K562 (cell line): ENCODE measurements at regions not wholly inside any gene's neighbourhood (a gene's known extent, or its start where the extent isn't known, plus 50 kb on each side); places are given as distances from the start of the nearest gene placed in this dataset.
A peak's percentile ranks its signal among the peaks of the same experiment; 100 is the strongest.

ENCODE experiments used
- ASH1L ChIP-seq: fragments of 450-650 bp; IDR thresholded peaks from 2 replicates; pipeline ENCODE4 v1.6.1; 2018; ENCODE audit warnings: borderline replicate concordance, mild to moderate bottlenecking, low read depth; ENCODE audit not compliant: partially characterized antibody
- BDP1 ChIP-seq: IDR thresholded peaks from 3 replicates; pipeline ENCODE4 v1.6.1; 2011; ENCODE audit not compliant: insufficient read length, insufficient read depth
- CCAR2 ChIP-seq: fragments of 200-400 bp; formaldehyde crosslinking; IDR thresholded peaks from 2 replicates; pipeline ENCODE4 v1.6.1; 2017; ENCODE audit warnings: mild to moderate bottlenecking, low read depth, low read length
- CREB1 ChIP-seq, 2 experiments: sonication (generic) in 1 of 2; formaldehyde crosslinking in 1 of 2; IDR thresholded peaks; 2 replicates each; pipeline versions ENCODE4 v1.6.1 to v1.8.0; 2012 to 2022; ENCODE audit warnings: inconsistent platforms in 1 of 2, mild to moderate bottlenecking in 1 of 2, missing genetic modification reagents in 1 of 2, moderate library complexity in 1 of 2
- ESRRA ChIP-seq: fragments of 450-650 bp; IDR thresholded peaks from 2 replicates; pipeline ENCODE4 v1.6.1; 2014; ENCODE audit warnings: low read depth, mild to moderate bottlenecking, moderate library complexity, borderline replicate concordance
- ETS1 ChIP-seq: conservative IDR thresholded peaks from 2 replicates; pipeline ENCODE4 v1.6.1; 2011; ENCODE audit warnings: low read depth, mild to moderate bottlenecking, low read length; ENCODE audit not compliant: control insufficient read depth
- HMGN3 ChIP-seq: IDR thresholded peaks from 2 replicates; pipeline ENCODE4 v1.6.1; 2011; ENCODE audit warnings: borderline replicate concordance, low read depth, mild to moderate bottlenecking, mixed read lengths, low read length; ENCODE audit not compliant: insufficient read length; ENCODE audit errors: extremely low read depth
- MAFK ChIP-seq: IDR thresholded peaks from 2 replicates; pipeline ENCODE4 v1.6.1; 2011; ENCODE audit warnings: low read length, improper control_type of control experiment
- NELFE ChIP-seq: IDR thresholded peaks from 2 replicates; pipeline ENCODE4 v1.6.1; 2011; ENCODE audit warnings: mild to moderate bottlenecking; ENCODE audit not compliant: insufficient read depth, insufficient read length
- OTX1 ChIP-seq: fragments of 450-650 bp; formaldehyde crosslinking; IDR thresholded peaks from 2 replicates; pipeline ENCODE4 v1.4.0; 2022; ENCODE audit warnings: mild to moderate bottlenecking
- PBX2 ChIP-seq, 2 experiments: IDR thresholded peaks in 1 of 2; conservative IDR thresholded peaks in 1 of 2; 2 replicates each; pipeline ENCODE4 v1.6.1; 2016; ENCODE audit warnings: low read depth in 2 of 2, mild to moderate bottlenecking in 1 of 2, missing compliant biosample characterization in 1 of 2, missing genetic modification characterization in 1 of 2, moderate library complexity in 1 of 2
- PCBP1 ChIP-seq: fragments of 200-400 bp; formaldehyde crosslinking; IDR thresholded peaks from 2 replicates; pipeline ENCODE4 v1.6.1; 2018; ENCODE audit warnings: mild to moderate bottlenecking, low read depth, low read length; ENCODE audit not compliant: poor library complexity, severe bottlenecking
- RBBP5 ChIP-seq: fragments of 200-600 bp; sonication (generic); IDR thresholded peaks from 2 replicates; pipeline ENCODE4 v1.6.1; 2012; ENCODE audit warnings: borderline replicate concordance, mild to moderate bottlenecking, low read length, control low read depth, inconsistent platforms; ENCODE audit not compliant: insufficient read depth, poor library complexity, severe bottlenecking
- SNIP1 ChIP-seq: fragments of 450-650 bp; IDR thresholded peaks from 2 replicates; pipeline ENCODE4 v1.7.1; 2017; ENCODE audit warnings: low read depth, mild to moderate bottlenecking
- STAT6 ChIP-seq: sonication (generic); formaldehyde crosslinking; IDR thresholded peaks from 2 replicates; pipeline ENCODE4 v1.8.1; 2023; ENCODE audit warnings: mild to moderate bottlenecking, missing genetic modification reagents
- TSC22D4 ChIP-seq: fragments of 450-650 bp; IDR thresholded peaks from 2 replicates; pipeline ENCODE4 v1.6.1; 2016; ENCODE audit warnings: missing genetic modification characterization, missing biosample characterization, control low read depth
- WHSC1 ChIP-seq: IDR thresholded peaks from one replicate; pipeline ENCODE4 v1.6.1; 2012; ENCODE audit warnings: low read length, control low read depth, inconsistent platforms
- ZBTB8A ChIP-seq: fragments of 450-650 bp; IDR thresholded peaks from 2 replicates; pipeline ENCODE4 v1.6.1; 2018; ENCODE audit warnings: mild to moderate bottlenecking, moderate library complexity; ENCODE audit not compliant: partially characterized antibody
- ZNF253 ChIP-seq: fragments of 250-450 bp; sonication (Bioruptor Pico); conservative IDR thresholded peaks from 2 replicates; pipeline ENCODE4 v1.6.1; 2021; ENCODE audit warnings: mild to moderate bottlenecking
- ZNF282 ChIP-seq: sonication (generic); formaldehyde crosslinking; IDR thresholded peaks from 2 replicates; pipeline ENCODE4 v1.8.1; 2023; ENCODE audit warnings: missing genetic modification reagents
- ZNF445 ChIP-seq: fragments of 250-450 bp; sonication (Bioruptor Pico); IDR thresholded peaks from 2 replicates; pipeline ENCODE4 v1.4.0; 2020; ENCODE audit warnings: low read depth, mild to moderate bottlenecking, moderate library complexity

- TF ChIP-seq MAFK (no peak), NELFE (no peak), CCAR2 (no peak), TSC22D4 (tag) (no peak), ZBTB8A (no peak), BDP1 (no peak), RBBP5 (peak; percentile 45), STAT6 (CRISPR knock-in tag) (no peak), ASH1L (no peak), CREB1 (IDR thresholded peaks at IDR 0.05) (no peak), CREB1 (CRISPR knock-in tag; IDR thresholded peaks at IDR 0.05) (no peak), PBX2 (CRISPR knock-in tag; IDR thresholded peaks at IDR 0.05; ENCODE audit: low read depth) (no peak), PBX2 (tag; conservative IDR thresholded peaks at IDR 0.05; ENCODE audit: low read depth) (no peak), ETS1 (no peak), WHSC1 (no peak), ZNF282 (CRISPR knock-in tag) (no peak), SNIP1 (no peak), OTX1 (CRISPR knock-in tag) (no peak), PCBP1 (no peak), HMGN3 (no peak), ZNF253 (CRISPR knock-in tag) (no peak), ESRRA (no peak), ZNF445 (CRISPR knock-in tag) (no peak)
These were observed 123.5 kb upstream of the WDR1 start (continued) for GRCh38 chr4:10239982-10240654.
